AML-193 (cell line): ENCODE measurements at regions not wholly inside any gene's neighbourhood (a gene's known extent, or its start where the extent isn't known, plus 50 kb on each side); places are given as distances from the start of the nearest gene placed in this dataset.

Experiments
- DNase-seq, 2 experiments: peaks; one replicate each; lab custom pipeline; 2025; lab: John Stamatoyannopoulos, UW

DNA sequence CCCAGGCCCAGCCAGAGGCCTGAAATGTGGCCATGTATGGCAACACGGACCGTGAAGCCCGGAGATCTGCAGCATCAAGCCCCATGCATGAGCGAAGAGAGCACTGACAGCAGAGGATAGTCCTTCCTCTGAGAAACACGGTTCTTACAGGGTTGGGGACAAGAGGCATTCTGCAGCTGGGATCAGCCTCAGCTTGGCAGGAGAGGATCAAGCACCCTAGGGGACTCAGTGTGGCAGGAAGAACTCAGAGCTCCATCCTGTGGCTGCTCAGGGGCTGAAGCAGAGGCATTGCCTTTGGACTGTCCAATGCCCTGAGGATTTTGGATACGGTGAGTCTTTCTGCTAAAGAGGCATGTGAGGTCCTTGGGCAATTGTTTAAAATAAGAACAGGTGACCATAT, 368.7 kb downstream of the ZNF516 start:
- no peak for DNase-seq

DNA sequence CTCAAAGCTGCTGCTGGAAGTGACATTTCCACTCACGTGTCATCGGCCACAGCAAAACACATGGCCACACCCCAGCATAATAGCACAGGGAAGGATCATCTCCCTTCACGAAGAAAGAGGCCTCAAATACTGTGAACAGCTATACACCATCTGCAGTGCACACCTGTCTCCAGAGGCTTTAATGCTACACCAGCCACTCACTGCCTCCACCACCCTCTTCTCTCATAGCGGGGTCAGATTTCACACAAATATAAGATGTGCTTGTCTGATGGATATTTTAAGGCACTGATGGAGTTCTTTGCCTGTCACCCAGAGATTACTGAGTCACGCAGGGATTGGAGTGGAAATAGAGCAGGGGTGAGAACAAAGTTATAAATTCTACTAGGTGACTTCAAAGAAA, 374.0 kb downstream of the ZNF516 start:
- DNase-seq = no peak

DNA sequence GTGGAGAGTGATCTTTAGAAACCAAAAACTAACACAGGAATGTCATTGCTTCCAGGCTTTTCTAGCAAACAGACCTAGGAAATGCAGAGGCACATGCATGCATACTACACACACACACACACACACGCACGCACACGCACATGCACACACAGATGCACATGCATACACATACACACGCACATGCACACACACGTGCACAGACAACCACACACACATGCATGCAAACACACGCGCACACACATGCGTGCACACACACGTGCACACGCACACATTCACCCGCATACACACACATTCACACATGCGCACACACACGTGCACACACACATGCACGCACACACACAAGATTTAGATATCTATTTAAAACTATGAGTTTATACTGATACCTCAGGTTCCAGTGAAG, 379.5 kb downstream of the ZNF516 start:
- no peak for DNase-seq

DNA sequence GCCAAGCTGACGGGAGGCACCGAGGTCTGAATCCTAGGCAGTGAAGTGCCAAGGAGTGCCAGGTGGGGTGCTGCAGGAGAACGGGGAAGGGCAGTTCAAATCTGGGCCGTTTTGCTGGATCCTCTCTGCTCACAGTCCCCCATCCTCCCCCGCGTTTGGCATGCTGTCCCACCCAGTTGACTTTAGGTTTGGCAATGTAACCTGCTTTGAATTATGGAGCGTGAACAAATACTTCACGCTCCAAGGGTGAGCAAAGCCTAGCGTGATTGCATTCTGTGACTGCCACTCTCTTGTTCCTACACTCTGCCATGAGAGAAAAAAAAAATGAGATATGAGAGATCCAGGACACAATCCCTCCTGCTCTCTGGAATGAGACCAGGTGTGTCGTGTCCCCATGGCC, 381.9 kb downstream of the ZNF516 start:
- no peak for DNase-seq

DNA sequence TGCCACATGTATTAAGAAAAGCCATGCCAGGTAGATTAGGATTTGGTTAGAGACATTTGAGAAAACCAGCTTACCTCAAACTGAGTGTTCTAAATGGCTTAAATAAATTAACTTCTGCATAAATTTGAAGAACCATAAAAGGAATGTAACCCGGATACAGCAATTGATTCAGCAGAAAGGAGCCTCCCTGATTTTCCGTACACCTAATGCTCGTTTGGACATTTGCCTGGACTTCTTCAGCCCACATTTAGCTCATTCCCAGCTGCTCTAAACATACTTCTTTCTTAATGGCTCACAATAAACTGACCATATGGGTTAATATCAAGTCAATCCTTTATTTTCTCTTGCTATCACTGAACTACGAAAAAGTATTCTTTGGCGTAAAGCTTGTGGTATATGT, 392.4 kb downstream of the ZNF516 start:
- DNase-seq = no peak

DNA sequence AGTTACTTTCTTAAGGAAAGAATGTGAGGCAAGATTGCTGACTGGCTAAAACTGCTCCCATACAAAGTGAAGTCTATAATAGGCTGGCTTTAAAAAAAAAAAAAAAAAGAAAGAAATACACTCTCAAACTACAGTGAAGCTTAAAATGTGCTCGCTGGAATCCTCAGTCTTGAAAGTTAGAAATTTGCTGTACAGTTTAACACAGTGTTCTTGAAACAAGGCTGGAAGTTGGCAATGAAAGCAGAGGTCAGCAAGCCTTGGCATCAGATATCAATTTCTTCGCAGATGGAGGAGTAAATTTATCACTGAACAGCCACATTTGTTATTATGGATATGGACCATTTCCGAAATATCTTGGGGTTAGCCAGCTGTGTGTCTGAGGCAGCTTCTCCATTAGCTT, 392.9 kb downstream of the ZNF516 start:
- DNase-seq = no peak

DNA sequence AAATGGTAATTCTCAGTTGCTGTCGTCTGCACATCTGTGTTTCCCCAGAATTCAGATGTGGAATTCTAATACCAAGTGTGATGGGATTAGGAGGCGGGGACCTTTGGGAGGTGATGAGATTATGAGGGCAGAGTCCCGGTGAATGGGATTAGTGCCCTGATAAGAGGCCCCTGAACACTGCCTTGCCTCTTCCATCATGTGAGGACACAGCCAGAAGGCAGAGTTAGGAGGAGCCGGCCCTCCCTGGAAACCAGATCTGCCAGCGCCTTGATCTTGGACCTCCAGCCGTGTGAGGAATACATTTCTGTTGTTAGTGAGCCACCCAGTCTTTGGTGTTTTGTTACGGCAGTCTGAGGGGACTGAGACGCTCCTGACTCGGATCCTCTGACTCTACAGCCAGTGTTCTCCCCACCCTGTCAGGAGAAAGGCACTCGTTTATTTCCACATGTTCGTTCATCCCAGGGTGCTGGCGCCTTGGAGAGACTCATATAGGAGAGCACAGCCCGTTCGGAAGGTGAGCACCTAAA, 395.0 kb downstream of the ZNF516 start:
- DNase-seq = no peak

DNA sequence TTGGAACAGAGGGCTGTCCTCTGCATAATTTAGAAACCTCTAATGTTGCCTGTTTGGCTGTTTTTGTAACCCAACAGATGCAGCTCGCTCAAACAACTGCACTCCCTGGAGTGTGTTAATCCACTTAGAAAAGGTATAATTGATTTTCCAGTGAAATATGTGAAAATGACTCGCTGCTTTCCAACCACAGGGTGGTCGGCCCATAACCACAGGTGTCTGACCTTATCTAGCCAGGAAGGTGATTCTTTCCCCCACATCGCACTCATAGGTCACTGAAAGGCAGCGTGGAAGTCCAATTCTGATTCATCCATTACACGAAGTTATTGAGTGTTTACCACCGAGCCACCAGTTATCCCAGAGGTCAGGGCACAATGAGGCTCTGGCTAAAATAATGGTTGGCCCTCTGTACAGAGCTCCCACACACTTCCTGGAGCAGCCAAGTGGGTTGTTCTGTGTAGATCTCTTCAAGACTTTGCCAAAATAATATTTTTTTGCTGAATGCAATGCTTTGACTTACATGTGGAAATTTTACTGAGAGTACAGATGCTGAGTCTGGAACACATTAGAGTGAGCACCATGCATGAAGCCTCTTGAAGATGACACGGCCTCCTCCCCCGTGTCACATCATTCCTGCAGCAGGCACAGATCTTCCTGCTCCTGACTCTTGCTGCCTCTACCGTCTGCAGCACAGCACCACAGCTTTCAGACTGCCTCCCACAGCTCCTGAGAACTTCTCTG, 396.2 kb downstream of the ZNF516 start:
- DNase-seq = no peak

DNA sequence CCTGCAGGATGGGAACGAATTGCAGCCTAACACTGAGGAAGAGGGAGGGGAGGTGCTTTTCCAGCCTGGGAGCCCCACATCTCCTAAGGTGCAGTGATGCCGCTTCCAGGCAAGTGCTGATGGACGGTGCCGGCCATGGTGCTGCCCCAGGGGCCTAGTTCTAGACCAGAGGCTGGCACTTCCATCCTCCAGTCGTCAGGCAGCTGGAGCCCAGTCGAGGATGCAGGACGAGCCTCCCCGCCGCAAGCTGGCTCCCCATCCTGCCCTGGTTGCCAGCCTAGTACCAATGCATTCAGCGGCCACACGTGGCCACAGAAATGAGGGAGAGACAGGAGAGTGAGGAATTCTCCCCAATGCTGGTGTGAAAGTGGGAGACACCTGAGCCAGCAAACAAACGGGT, 413.5 kb downstream of the ZNF516 start:
- DNase-seq = no peak

DNA sequence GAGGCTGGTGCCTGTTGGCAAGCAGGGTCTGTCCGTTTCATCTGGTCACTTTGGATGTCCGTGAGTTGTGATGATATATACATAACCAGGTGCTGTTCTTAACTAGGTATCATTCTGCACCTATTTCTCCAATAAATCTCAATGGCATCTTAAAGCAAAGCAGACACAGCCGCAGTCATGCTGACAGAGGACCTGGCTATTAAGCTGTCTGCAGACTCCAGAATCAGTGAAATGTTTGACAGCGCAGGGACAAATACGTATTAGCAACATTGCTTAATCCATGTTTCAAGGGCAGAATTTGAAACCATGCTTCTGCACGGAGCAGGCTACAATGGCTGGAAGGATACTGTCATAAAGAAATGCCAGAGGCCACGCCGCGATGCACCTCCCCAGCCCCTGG, 414.6 kb downstream of the ZNF516 start:
- no peak for DNase-seq

DNA sequence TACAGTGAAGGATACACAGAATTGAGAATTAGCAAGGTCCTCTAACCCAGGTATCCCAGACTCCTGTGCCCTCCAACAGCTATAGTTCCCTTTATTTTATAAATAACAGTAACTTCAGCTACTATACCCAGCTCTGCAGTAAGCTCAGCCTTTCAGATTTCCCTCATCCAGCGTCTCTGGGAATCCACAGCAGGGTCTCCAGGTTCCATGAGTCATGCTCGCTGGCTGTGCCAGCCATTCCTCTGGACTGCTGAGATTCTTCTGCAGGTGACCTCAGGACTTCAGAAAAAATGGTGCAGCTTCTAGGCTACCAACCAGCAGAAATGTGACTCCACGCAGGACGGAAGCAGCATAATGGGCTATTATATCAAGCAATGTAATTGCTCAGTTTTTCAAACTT, 419.3 kb downstream of the ZNF516 start:
- DNase-seq = no peak

DNA sequence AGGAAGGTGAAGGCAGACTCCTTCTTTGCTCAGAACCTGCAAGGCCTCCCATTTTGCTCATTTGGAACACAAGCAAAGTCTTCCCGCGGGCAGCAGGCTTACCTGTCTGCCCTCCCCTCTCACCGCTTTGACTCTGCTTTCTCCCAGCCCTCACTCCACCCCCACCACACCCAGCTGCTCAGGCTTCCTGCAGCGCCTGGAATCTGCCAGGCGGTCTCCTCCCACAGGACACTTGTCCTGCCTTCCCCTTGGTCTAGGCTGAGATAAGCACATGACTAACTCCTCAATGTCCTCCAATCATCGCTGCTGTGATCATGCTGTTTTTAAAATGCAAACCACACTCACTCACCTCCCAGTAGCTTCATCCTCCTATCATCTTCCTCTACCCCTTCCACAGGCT, 430.0 kb downstream of the ZNF516 start:
- no peak for DNase-seq

DNA sequence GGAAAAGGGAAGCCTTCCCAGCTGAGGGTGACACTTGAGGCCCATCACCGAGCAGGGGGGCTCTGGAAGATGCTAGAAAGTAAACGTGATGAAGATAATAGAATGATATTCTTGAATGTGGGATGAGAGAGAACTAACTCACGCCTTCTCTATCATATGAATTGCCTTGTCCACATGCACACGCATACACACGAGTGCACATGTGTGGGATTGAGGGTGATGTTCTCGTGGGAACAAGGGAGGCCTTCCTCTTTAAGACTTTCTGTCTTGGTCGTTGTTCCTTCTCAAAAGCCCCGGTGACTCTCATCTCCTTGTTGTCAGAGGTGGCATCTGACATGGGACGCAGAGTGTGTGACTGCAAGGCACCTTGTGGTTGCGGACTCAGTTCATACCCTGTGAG, 436.9 kb downstream of the ZNF516 start:
- DNase-seq = no peak

DNA sequence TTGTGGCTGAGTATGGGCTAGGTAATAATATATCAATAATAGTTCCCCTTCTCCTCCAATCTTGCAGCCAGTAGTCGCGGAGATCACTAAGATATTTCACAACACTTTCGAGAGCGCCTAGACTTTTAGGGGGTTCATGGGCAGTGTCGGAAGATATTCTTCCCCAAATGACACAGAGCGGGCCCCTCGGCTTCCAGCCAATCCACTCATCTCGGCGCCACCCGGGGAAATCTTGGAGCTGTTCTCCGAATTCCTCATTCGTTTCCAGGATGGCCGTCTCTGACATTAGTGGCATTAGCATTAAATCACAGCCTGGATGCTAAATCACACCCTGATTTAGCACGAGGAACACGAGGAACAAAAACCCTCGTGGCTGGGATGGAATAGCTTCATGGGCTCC, 437.7 kb downstream of the ZNF516 start:
- DNase-seq = no peak

DNA sequence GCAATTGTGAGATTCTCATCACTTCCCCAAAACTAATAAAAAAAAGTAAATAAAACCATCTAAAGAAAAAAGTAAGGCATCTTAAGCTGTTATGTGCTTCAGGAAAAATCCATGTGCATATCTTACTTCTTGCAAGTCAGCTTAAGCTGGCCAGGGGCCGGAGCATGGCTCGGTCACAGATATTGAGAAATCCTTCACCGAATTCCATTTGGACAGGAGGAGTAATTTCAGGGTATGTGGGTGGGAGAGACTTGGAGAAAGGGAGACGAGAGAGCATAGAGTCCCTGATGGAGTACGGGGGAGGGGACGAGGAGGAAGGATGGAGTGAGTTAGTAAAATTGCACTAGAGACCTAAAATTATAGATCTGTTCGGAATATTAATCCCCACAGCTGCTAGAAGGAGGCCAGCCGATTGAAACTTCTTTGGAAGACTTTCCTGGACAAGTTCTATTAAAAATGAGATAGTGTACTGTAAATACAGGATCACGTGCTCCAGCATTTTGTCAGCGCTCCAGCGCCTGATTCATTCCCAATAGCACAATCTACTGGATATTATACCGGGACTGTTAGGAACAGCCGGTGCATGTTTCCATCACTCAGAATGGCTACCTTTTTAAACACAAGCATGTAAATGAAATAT, 438.5 kb downstream of the ZNF516 start:
- no peak for DNase-seq

DNA sequence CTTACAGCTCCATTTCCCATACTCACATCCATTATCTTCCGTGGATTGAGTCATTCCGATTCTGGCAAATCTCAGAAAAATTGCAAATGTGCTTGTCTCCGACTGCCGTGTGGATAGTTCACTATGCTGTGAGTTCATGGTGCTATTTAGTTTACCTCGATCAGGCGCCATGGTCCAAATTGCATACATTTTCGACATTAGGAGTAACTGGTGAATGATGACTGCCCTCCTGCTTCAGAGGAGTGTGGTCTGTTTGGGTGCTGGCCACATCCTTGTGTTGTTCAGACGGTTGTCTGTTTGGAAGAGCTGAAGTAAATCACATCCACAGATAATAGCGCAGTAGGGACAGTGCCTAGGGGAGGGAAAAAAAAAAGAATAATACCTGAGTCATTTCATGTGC, 439.5 kb downstream of the ZNF516 start:
- DNase-seq = no peak

DNA sequence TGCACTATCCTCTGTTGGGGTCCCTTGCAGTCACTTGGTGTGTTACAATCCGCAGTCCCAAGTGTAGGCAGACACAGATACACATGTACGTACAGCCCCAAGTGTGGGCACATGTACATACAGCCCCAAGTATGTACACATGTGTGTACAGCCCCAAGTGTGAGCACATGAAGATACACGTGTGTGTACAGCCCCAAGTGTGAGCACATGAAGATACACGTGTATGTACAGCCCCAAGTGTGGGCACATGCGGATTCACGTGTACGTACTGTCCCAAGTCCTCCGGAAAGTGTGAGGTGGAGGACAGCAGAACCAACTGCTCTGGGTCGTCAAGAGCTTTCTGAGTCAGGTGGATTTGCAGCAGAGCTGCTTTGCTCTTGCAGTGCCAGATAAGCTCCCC, 440.0 kb downstream of the ZNF516 start:
- no peak for DNase-seq

DNA sequence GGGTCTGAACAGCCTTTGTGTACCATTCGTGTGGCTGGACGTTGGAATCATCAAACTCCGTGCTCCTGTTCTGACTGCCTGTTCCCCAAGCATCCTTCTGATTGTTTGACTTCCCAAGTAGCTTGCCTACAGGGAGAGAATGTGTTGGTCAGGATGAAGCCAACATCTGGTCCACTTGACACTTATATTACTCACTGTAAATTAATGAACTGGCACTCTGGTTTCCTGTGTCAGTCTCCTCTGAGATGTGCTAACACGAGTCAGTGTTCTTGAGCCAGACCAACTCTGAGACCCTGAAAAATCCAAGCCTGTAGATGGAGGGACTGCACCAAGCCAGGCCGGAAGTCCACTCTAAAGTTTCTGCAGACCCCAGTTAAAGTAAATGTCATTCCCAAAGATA, 440.9 kb downstream of the ZNF516 start:
- DNase-seq = no peak

DNA sequence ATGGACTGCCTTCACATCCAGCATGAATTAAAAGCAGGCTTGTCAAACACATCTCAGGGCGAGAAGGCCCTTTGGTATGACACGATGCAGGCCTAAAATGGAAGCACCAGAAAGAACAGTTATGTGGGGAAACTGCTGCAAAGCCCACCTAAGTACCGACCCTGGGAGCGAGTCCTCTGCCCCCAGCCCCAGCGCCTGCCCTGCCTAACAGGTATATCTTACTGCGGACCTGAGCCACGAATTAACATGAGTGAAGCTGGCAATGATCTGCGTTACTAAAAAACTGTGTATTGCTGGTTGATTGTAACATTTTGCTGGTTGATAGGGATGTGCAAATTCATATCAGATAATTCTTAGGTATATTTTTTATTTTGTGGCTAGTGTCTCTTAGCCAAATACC, 441.5 kb downstream of the ZNF516 start:
- DNase-seq = no peak

DNA sequence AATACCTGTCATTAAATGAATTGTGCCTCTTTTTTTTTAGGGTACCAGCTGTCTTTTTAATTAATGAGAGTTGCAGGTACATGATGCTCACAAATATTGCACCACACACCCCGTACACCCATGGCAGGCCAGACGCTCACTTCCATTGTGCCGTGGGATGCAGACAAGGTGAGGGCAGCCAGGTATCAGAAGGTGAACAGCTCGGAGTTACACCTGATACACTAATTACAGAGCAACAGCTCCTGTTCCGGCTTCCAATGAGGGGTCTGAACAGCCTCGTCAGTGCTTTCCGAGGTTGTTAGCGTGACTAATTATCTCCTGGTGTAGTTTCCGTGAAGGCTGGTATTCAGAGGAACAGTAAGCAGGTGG, 442.8 kb downstream of the ZNF516 start:
- DNase-seq = no peak

DNA sequence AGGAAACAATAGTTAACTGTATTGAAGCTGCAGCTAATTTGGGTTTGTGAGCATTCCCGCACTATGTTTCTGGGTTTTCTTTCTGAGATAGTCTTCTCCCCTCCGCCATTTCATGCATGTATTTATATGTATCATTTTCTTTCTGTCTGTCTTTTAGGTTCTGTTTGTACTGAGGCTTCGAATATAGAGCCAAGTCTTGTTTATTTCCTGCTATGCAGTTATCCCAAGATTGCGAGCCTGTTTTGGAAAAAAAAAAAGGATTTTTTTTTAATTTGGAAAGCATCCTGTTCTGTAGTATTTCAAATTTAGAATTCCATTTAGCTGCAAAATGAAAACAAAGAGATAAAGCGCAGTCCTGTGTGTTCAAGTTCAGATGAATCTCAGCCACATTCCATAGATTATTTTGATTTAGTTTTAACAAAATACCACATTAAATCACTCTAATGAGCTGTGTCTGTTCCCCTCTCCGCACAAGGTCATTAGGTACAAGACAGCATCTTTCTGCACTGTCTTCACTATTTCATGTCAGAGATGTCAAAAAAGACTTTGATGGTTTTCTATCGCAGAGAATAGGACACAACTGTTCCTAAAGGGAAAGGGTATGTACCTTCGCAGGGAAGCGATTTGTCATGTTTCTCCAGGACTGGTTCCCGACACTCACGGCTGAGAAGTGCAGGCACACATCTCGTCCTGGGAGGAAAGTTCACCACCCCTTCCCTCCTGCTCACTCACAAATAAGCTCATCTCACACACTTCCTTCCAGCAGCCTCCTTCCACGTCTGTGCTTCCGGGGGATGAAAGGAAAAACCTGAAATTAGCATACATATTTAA, 443.4 kb downstream of the ZNF516 start:
- DNase-seq = no peak

DNA sequence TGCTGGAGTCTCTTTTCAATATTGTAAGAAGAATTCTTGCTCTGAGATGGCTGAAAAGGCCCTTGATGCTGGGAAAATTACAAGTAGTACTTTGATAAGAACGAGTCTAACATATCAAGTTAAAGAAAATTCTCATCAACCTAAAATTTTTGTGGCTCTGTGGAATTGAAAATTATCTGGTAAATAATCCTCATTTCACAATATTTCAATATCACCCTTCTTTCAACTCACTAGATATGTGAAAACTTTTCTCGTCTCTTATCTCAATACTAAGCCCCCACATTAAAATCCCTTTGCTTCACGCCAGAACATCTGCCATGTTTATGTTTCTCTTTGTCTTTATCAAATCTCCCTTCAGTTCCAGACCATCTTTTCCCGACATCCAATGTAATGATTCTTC, 448.8 kb downstream of the ZNF516 start:
- no peak for DNase-seq

DNA sequence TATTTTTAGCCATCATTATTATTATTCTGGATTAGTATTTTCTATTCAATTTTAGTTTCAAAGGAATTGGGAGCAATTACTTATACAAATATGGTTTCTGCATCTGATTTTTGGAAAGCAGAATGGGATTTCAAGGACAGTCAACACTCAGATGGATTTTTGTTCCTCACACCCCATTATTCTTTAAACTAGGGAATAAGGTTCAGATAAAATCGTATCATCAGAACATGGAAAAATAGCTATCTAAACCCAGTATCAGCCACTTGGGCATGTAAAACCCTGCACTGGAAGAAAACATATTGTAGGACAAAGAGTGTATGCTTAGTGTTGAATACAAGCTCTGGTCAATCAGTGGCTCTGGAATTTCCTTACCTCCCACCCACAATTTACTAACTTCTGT, 452.5 kb downstream of the ZNF516 start:
- no peak for DNase-seq
